GM12878 (cell line): ENCODE measurements at regions not wholly inside any gene's neighbourhood (a gene's known extent, or its start where the extent isn't known, plus 50 kb on each side); places are given as distances from the start of the nearest gene placed in this dataset.

Experiments used
- BCL11A ChIP-seq: IDR thresholded peaks from 2 replicates; pipeline ENCODE4 v1.6.1; 2011; ENCODE audit warnings: low read depth, low read length
- CEBPB ChIP-seq, 2 experiments: fragments of 150-350 bp in 1 of 2; IDR thresholded peaks; 2 replicates each; pipeline ENCODE4 v1.6.1; 2012 to 2014; ENCODE audit warnings: low read depth in 2 of 2, low read length in 2 of 2, borderline replicate concordance in 1 of 2, inconsistent platforms in 1 of 2
- DPF2 ChIP-seq: fragments of 450-650 bp; IDR thresholded peaks from 2 replicates; pipeline ENCODE4 v1.6.1; 2017; ENCODE audit warnings: mild to moderate bottlenecking
- FOXK2 ChIP-seq: fragments of 450-650 bp; IDR thresholded peaks from 2 replicates; pipeline ENCODE4 v1.6.1; 2017; ENCODE audit warnings: mild to moderate bottlenecking, moderate library complexity
- GABPA ChIP-seq: IDR thresholded peaks from 2 replicates; pipeline ENCODE4 v1.6.1; 2014; ENCODE audit warnings: antibody characterized with exemption, low read depth, mild to moderate bottlenecking, inconsistent platforms
- MYC ChIP-seq: IDR thresholded peaks from 2 replicates; pipeline ENCODE4 v1.6.1; 2011; ENCODE audit warnings: mild to moderate bottlenecking, low read length, moderate library complexity, inconsistent platforms; ENCODE audit not compliant: insufficient read depth, insufficient replicate concordance, insufficient read length, severe bottlenecking
- PAX5 ChIP-seq: IDR thresholded peaks from 2 replicates; pipeline ENCODE4 v1.6.1; 2011; ENCODE audit warnings: low read depth, low read length, borderline replicate concordance
- POLR2A ChIP-seq: IDR thresholded peaks from 2 replicates; pipeline ENCODE4 v1.6.1; 2011; ENCODE audit warnings: low read depth, mild to moderate bottlenecking, low read length
- POLR2AphosphoS5 ChIP-seq: IDR thresholded peaks from 2 replicates; pipeline ENCODE4 v1.6.1; 2011; ENCODE audit warnings: mild to moderate bottlenecking, low read length, inconsistent platforms
- SP1 ChIP-seq: IDR thresholded peaks from one replicate; pipeline ENCODE4 v1.6.1; 2011; ENCODE audit warnings: low read depth, low read length
- TF ChIP-seq, protein P1 (sequence below), 3 experiments: IDR thresholded peaks in 2 of 3; conservative IDR thresholded peaks in 1 of 3; 2 replicates each; pipeline ENCODE4 v1.5.1; 2011; ENCODE audit warnings: low read depth in 3 of 3, low read length in 3 of 3, mild to moderate bottlenecking in 3 of 3, control low read depth in 2 of 3, moderate library complexity in 2 of 3, inconsistent platforms in 1 of 3, mixed read lengths in 1 of 3; ENCODE audit not compliant: control insufficient read depth in 2 of 3, insufficient read depth in 1 of 3; ENCODE audit errors: extremely low read depth in 1 of 3

DNA sequence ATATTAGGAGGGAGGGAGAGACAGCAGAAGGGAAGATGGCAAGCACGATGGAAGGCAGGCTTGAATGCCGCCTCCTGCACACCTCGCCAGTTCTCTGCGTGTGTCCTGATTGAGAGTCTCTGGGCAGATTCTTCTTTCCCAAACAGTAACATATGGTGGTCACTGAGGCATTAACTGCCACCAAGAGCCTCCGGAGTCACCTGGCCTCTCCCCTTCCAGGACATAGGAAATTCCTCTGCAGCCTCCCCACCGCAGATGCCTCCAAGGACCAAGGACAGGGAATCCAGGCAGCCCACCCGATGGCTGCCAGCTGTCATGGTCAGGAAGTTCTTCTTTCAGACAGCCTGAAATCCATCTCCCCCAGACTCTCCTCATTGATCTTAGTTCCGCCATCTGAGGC is 149.3 kb downstream of the ENGASE start:
- TF ChIP-seq GABPA (no peak), DPF2 (no peak), CEBPB (IDR thresholded peaks at IDR 0.05; ENCODE audit: borderline replicate concordance in 1 of 2, low read depth in 2 of 2, low read length in 2 of 2) (no peak), SP1 (no peak), MYC (no peak), POLR2A (no peak), POLR2AphosphoS5 (no peak), BCL11A (no peak), PAX5 (no peak), FOXK2 (no peak)
- TF ChIP-seq, protein P1, sequence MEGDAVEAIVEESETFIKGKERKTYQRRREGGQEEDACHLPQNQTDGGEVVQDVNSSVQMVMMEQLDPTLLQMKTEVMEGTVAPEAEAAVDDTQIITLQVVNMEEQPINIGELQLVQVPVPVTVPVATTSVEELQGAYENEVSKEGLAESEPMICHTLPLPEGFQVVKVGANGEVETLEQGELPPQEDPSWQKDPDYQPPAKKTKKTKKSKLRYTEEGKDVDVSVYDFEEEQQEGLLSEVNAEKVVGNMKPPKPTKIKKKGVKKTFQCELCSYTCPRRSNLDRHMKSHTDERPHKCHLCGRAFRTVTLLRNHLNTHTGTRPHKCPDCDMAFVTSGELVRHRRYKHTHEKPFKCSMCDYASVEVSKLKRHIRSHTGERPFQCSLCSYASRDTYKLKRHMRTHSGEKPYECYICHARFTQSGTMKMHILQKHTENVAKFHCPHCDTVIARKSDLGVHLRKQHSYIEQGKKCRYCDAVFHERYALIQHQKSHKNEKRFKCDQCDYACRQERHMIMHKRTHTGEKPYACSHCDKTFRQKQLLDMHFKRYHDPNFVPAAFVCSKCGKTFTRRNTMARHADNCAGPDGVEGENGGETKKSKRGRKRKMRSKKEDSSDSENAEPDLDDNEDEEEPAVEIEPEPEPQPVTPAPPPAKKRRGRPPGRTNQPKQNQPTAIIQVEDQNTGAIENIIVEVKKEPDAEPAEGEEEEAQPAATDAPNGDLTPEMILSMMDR (IDR thresholded peaks at IDR 0.05 in 2 of 3, conservative IDR thresholded peaks at IDR 0.05 in 1 of 3; ENCODE audit: control insufficient read depth in 2 of 3, extremely low read depth in 1 of 3, insufficient read depth in 1 of 3, low read depth in 3 of 3, low read length in 3 of 3) = no peak
